22Rv1 (cell line): ENCODE measurements at regions not wholly inside any gene's neighbourhood (a gene's known extent, or its start where the extent isn't known, plus 50 kb on each side); places are given as distances from the start of the nearest gene placed in this dataset.
"Not testable (repeated sequence)": the region's sequence is repeated elsewhere in the genome, so short reads cannot be mapped to it uniquely, and the experiment has no call there.

ENCODE experiments used
- H3K27ac ChIP-seq: fragments of 450-650 bp; 2 replicates; pipeline ENCODE4 v1.5.1; 2017
- CTCF ChIP-seq: fragments of 450-650 bp; IDR thresholded peaks from 2 replicates; pipeline ENCODE4 v1.5.1; 2017; ENCODE audit warnings: mild to moderate bottlenecking
- ZFX ChIP-seq: fragments of 450-650 bp; IDR thresholded peaks from 2 replicates; pipeline ENCODE4 v1.6.1; 2017; ENCODE audit warnings: antibody characterized with exemption, borderline replicate concordance

- no peak overlapping the region for H3K27ac ChIP-seq
- TF ChIP-seq ZFX: no peak
- no peak for TF ChIP-seq CTCF
Measured at GRCh38 chr11:39363571-39363970, 2095.9 kb downstream of the LRRC4C start.

GRCh38 chr11:39361557-39361956 lies 2097.9 kb downstream of the LRRC4C start:
- TF ChIP-seq CTCF: peak; percentile 23
- TF ChIP-seq ZFX: no peak
- H3K27ac ChIP-seq: no peak overlapping the region

GRCh38 chr11:39345834-39346442 lies 2113.5 kb downstream of the LRRC4C start:
- TF ChIP-seq CTCF: no peak
- TF ChIP-seq ZFX: no peak

GRCh38 chr11:39341461-39341860 lies 2118.0 kb downstream of the LRRC4C start:
- no peak for TF ChIP-seq CTCF
- no peak for TF ChIP-seq ZFX
- H3K27ac ChIP-seq: no peak overlapping the region

More at GRCh38 chr11:39345834-39346442, 2113.5 kb downstream of the LRRC4C start:
- H3K27ac ChIP-seq: no peak overlapping the region

GRCh38 chr11:39333006-39333405 lies 2126.4 kb downstream of the LRRC4C start:
- not testable (repeated sequence) for H3K27ac ChIP-seq

GRCh38 chr11:39327302-39327701 lies 2132.2 kb downstream of the LRRC4C start:
- TF ChIP-seq CTCF (no peak), ZFX (no peak)

GRCh38 chr11:39311888-39312287 lies 2147.6 kb downstream of the LRRC4C start:
- not testable (repeated sequence) for H3K27ac ChIP-seq

More at GRCh38 chr11:39327302-39327701, 2132.2 kb downstream of the LRRC4C start:
- H3K27ac ChIP-seq: peak overlapping the region; percentile 28

- no peak overlapping the region for H3K27ac ChIP-seq
Measured at GRCh38 chr11:39304586-39304985, 2154.9 kb downstream of the LRRC4C start.

More at GRCh38 chr11:39304586-39304985, 2154.9 kb downstream of the LRRC4C start:
- TF ChIP-seq ZFX: no peak
- no peak for TF ChIP-seq CTCF
